CD14-positive monocyte (primary cell): ENCODE measurements at regions not wholly inside any gene's neighbourhood (a gene's known extent, or its start where the extent isn't known, plus 50 kb on each side); places are given as distances from the start of the nearest gene placed in this dataset.

Source experiments
- DNase-seq, 3 donors: peaks; one replicate each; pipeline ENCODE4 v3.0.0-alpha.2; 2011 to 2022
- H2AFZ ChIP-seq: 2 replicates; pipeline ENCODE4 v1.6.0; 2012; ENCODE audit warnings: mild to moderate bottlenecking, low read depth, low read length, inconsistent platforms; ENCODE audit not compliant: insufficient read depth, poor library complexity, severe bottlenecking
- H3K27ac ChIP-seq, 2 donors: 1 replicate in 1 of 2; 2 replicates in 1 of 2; pipeline ENCODE4 v1.5.1; 2012 to 2013; ENCODE audit warnings: low read length in 2 of 2, control low read depth in 1 of 2, inconsistent platforms in 1 of 2, low read depth in 1 of 2, mild to moderate bottlenecking in 1 of 2
- H3K27me3 ChIP-seq, 2 donors: one replicate each; pipeline versions ENCODE4 v1.6.0 to v1.6.1; 2011 to 2013; ENCODE audit warnings: low read length in 2 of 2; ENCODE audit not compliant: control insufficient read depth in 2 of 2, insufficient read depth in 2 of 2
- H3K36me3 ChIP-seq, 2 donors: replicated peaks in 1 of 2; 1 replicate in 1 of 2; 2 replicates in 1 of 2; pipeline versions ENCODE4 v1.5.1 to v1.6.1; 2012 to 2013; ENCODE audit warnings: low read length in 2 of 2, control low read depth in 1 of 2, inconsistent platforms in 1 of 2, mild to moderate bottlenecking in 1 of 2; ENCODE audit not compliant: insufficient read depth in 2 of 2, control insufficient read depth in 1 of 2
- H3K4me1 ChIP-seq, 2 donors: 1 replicate in 1 of 2; 2 replicates in 1 of 2; pipeline versions ENCODE4 v1.5.1 to v1.6.1; 2012 to 2013; ENCODE audit warnings: low read length in 2 of 2, control low read depth in 1 of 2, inconsistent platforms in 1 of 2, mild to moderate bottlenecking in 1 of 2, moderate library complexity in 1 of 2; ENCODE audit not compliant: insufficient read depth in 2 of 2, control insufficient read depth in 1 of 2
- H3K4me2 ChIP-seq: replicated peaks from 2 replicates; pipeline ENCODE3; 2012; ENCODE audit warnings: low read length, moderate library complexity, mild to moderate bottlenecking; ENCODE audit not compliant: poor library complexity, severe bottlenecking; ENCODE audit errors: extremely low read depth
- H3K4me3 ChIP-seq, 3 experiments: fragments of 200-600 bp in 1 of 3; sonication (generic) in 1 of 3; replicated peaks in 1 of 3; 1 replicate in 2 of 3; 2 replicates in 1 of 3; pipeline ENCODE4 v1.5.1; 2011 to 2013; ENCODE audit warnings: low read length in 3 of 3, mild to moderate bottlenecking in 3 of 3, control low read depth in 2 of 3, low read depth in 2 of 3, inconsistent platforms in 1 of 3, moderate library complexity in 1 of 3
- H3K79me2 ChIP-seq: 2 replicates; pipeline ENCODE4 v1.6.0; 2012; ENCODE audit warnings: mild to moderate bottlenecking, control low read depth, inconsistent platforms, low read length, moderate library complexity; ENCODE audit not compliant: insufficient read depth
- H3K9ac ChIP-seq: 2 replicates; pipeline ENCODE4 v1.6.0; 2017; ENCODE audit warnings: low read length, mild to moderate bottlenecking; ENCODE audit not compliant: insufficient read depth, poor library complexity, severe bottlenecking
- H3K9me3 ChIP-seq, 2 donors: replicated peaks in 1 of 2; 1 replicate in 1 of 2; 2 replicates in 1 of 2; pipeline versions ENCODE4 v1.5.1 to v1.6.1; 2012 to 2013; ENCODE audit warnings: low read length in 2 of 2, control low read depth in 1 of 2; ENCODE audit not compliant: control insufficient read depth in 1 of 2, insufficient read depth in 1 of 2
- H4K20me1 ChIP-seq: 2 replicates; pipeline ENCODE4 v1.6.0; 2012; ENCODE audit warnings: mild to moderate bottlenecking, low read length, control low read depth, moderate library complexity; ENCODE audit not compliant: insufficient read depth
- H3K27ac Mint-ChIP-seq, 7 donors: one replicate each; pipeline ENCODE4 v1.8.0; 2020; ENCODE audit warnings: mild to moderate bottlenecking in 7 of 7, mixed read lengths in 7 of 7, moderate library complexity in 6 of 7, inconsistent platforms in 2 of 7
- H3K27me3 Mint-ChIP-seq, 3 donors: one replicate each; pipeline ENCODE4 v1.8.0; 2021 to 2022; ENCODE audit warnings: low read depth in 3 of 3, mild to moderate bottlenecking in 3 of 3, mixed read lengths in 3 of 3, moderate library complexity in 3 of 3, inconsistent platforms in 1 of 3
- H3K36me3 Mint-ChIP-seq, 2 donors: one replicate each; pipeline ENCODE4 v1.8.0; 2020; ENCODE audit warnings: mixed read lengths in 2 of 2, inconsistent platforms in 1 of 2, mild to moderate bottlenecking in 1 of 2
- H3K4me1 Mint-ChIP-seq: one replicate; pipeline ENCODE4 v1.8.0; 2020; ENCODE audit warnings: mild to moderate bottlenecking, mixed read lengths
- H3K4me3 Mint-ChIP-seq, 2 donors: one replicate each; pipeline ENCODE4 v1.8.0; 2020; ENCODE audit warnings: mild to moderate bottlenecking in 2 of 2, mixed read lengths in 2 of 2, moderate library complexity in 1 of 2
- H3K9me3 Mint-ChIP-seq, 7 donors: one replicate each; pipeline ENCODE4 v1.8.0; 2020 to 2022; ENCODE audit warnings: mixed read lengths in 7 of 7, mild to moderate bottlenecking in 6 of 7, moderate library complexity in 6 of 7, inconsistent platforms in 2 of 7
- WGBS: methylation state at CpG from one replicate; pipeline ENCODE4 v1.1.5; 2013; ENCODE audit warnings: missing lambda C conversion rate; ENCODE audit not compliant: insufficient coverage; 5-methylcytosine and 5-hydroxymethylcytosine counted together
- intact Hi-C, 2 donors: fragments of 100-400 bp; cut with micrococcal nuclease; formaldehyde crosslinking; loops; one replicate each; pipeline versions ENCODE4 v1.15.0 to v1.15.1; 2023
- TF ChIP-seq, protein P1 (sequence below): fragments of 200-600 bp; IDR thresholded peaks from one replicate; pipeline ENCODE4 v1.8.0; 2022; ENCODE audit warnings: antibody characterized with exemption, mild to moderate bottlenecking

GRCh38 chr20:51301026-51301425 is 241.5 kb downstream of the NFATC2 start:
- TF ChIP-seq, protein P1, sequence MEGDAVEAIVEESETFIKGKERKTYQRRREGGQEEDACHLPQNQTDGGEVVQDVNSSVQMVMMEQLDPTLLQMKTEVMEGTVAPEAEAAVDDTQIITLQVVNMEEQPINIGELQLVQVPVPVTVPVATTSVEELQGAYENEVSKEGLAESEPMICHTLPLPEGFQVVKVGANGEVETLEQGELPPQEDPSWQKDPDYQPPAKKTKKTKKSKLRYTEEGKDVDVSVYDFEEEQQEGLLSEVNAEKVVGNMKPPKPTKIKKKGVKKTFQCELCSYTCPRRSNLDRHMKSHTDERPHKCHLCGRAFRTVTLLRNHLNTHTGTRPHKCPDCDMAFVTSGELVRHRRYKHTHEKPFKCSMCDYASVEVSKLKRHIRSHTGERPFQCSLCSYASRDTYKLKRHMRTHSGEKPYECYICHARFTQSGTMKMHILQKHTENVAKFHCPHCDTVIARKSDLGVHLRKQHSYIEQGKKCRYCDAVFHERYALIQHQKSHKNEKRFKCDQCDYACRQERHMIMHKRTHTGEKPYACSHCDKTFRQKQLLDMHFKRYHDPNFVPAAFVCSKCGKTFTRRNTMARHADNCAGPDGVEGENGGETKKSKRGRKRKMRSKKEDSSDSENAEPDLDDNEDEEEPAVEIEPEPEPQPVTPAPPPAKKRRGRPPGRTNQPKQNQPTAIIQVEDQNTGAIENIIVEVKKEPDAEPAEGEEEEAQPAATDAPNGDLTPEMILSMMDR: no peak
- peaks cover 0 to 9% (median 4%) of the 10 kb centered on the region in 3 donors for H3K27me3 Mint-ChIP-seq
- no CpG with 5 or more reads among the region's 4 CpGs for WGBS
- Histone ChIP-seq H3K4me1 (no peaks in the 10 kb centered on the region), H3K4me2 (no peak overlapping the region), H2AFZ (no peak overlapping the region), H3K4me3 (no peak overlapping the region), H3K9me3 (peaks cover 0 to 11% of the 10 kb centered on the region in 2 donors), H4K20me1 (no peaks in the 10 kb centered on the region), H3K27me3 (no peaks in the 10 kb centered on the region), H3K9ac (no peak overlapping the region), H3K27ac (no peak overlapping the region), H3K36me3 (no peaks in the 10 kb centered on the region), H3K79me2 (no peaks in the 10 kb centered on the region)
- H3K36me3 Mint-ChIP-seq: no peaks in the 10 kb centered on the region
- no peak overlapping the region for H3K4me3 Mint-ChIP-seq
- H3K9me3 Mint-ChIP-seq: peaks cover 6 to 20% (median 12%) of the 10 kb centered on the region in 7 donors
- no peak for DNase-seq
- no peaks in the 10 kb centered on the region for H3K4me1 Mint-ChIP-seq
- intact Hi-C loops: no loop called here
- no peak overlapping the region for H3K27ac Mint-ChIP-seq

- TF ChIP-seq, protein P1: no peak
- WGBS: 80% methylated on average over 1 of the region's 2 CpGs
- Mint-ChIP-seq H3K27ac (no peak overlapping the region), H3K27me3 (peaks cover 0 to 6% (median 4%) of the 10 kb centered on the region in 3 donors), H3K9me3 (peaks cover 6 to 20% (median 12%) of the 10 kb centered on the region in 7 donors), H3K36me3 (no peaks in the 10 kb centered on the region), H3K4me3 (no peak overlapping the region), H3K4me1 (no peaks in the 10 kb centered on the region)
- Histone ChIP-seq H3K79me2 (no peaks in the 10 kb centered on the region), H2AFZ (no peak overlapping the region), H3K36me3 (no peaks in the 10 kb centered on the region), H3K9me3 (peaks cover 0 to 11% of the 10 kb centered on the region in 2 donors), H3K27me3 (no peaks in the 10 kb centered on the region), H3K4me3 (no peak overlapping the region), H3K4me1 (no peaks in the 10 kb centered on the region), H3K9ac (no peak overlapping the region), H4K20me1 (no peaks in the 10 kb centered on the region), H3K4me2 (no peak overlapping the region), H3K27ac (no peak overlapping the region)
- no peak for DNase-seq
- intact Hi-C loops: no loop called here
Measured at GRCh38 chr20:51300104-51300503, 242.4 kb downstream of the NFATC2 start.
